Lower lobe of right lung (tissue), 2 donors: ENCODE measurements at regions not wholly inside any gene's neighbourhood (a gene's known extent, or its start where the extent isn't known, plus 50 kb on each side); places are given as distances from the start of the nearest gene placed in this dataset.

Experiments
- ATAC-seq, 2 donors: fragments of 200-7000 bp; cut with Tn5 transposase; one replicate each; pipeline ENCODE4 v1.9.1; 2020 to 2022; ENCODE audit warnings: mild to moderate bottlenecking in 2 of 2, moderate library complexity in 2 of 2
- DNase-seq: peaks from one replicate; pipeline ENCODE4 v3.0.0-alpha.2; 2020
- H3K27ac ChIP-seq: fragments of 200-600 bp; one replicate; pipeline ENCODE4 v1.8.0; 2022
- H3K27me3 ChIP-seq: fragments of 200-600 bp; one replicate; pipeline ENCODE4 v1.8.0; 2022; ENCODE audit warnings: low read depth
- H3K36me3 ChIP-seq: fragments of 200-600 bp; one replicate; pipeline ENCODE4 v1.8.0; 2022; ENCODE audit warnings: mild to moderate bottlenecking
- H3K4me1 ChIP-seq: fragments of 200-600 bp; one replicate; pipeline ENCODE4 v1.8.0; 2022
- H3K4me3 ChIP-seq: fragments of 200-600 bp; one replicate; pipeline ENCODE4 v1.8.0; 2022; ENCODE audit warnings: mild to moderate bottlenecking
- H3K9me3 ChIP-seq: fragments of 200-600 bp; one replicate; pipeline ENCODE4 v1.8.0; 2022
- CTCF ChIP-seq: fragments of 200-600 bp; IDR thresholded peaks from one replicate; pipeline ENCODE4 v1.8.0; 2022; ENCODE audit warnings: antibody characterized with exemption, mild to moderate bottlenecking
- intact Hi-C: fragments of 100-400 bp; cut with DNase I; formaldehyde crosslinking; loops from one replicate; pipeline ENCODE4 v1.11.0; 2022
- donor health status: DM: no; HTN: yes; CAD: no; lungs with severe emphysema.

DNA sequence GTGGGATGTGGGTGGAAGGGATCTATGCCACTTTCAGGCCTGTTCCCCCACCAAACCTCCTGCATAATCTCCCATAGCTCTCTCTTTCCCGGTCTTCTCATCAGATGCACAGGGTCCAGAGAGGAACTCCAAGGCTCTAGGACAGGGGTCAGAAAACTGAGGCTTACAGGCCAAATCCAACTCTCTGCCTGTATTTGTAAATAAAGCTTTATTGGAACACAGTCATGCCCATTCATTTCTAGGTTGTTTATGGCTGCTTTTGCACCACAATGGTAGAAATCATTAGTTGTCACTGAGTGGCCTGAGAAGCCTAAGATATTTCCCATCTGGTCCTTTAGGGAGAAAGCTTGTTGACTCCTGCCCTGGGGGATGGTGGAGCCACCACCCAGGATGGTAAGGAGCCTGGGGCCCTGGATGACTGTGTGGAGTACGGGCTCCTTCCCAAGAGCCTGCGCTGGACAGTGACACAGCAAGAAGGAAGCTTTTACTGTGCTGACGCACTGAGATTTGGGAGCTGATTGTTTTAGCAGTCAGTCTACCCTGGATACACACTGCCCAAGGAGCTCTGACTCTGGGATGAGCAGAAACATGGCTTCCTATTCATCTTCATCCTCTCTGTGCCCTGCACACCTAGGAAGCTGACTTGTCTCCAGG is 64.0 kb upstream of the RAPGEF1 start:
- Histone ChIP-seq H3K27me3 (peaks cover 12% of the 10 kb centered on the region), H3K4me3 (no peak overlapping the region), H3K9me3 (no peaks in the 10 kb centered on the region), H3K36me3 (no peaks in the 10 kb centered on the region), H3K4me1 (no peaks in the 10 kb centered on the region), H3K27ac (no peak overlapping the region)
- intact Hi-C loops = no loop called here
- no peak for DNase-seq
- TF ChIP-seq CTCF = no peak
- no peak for ATAC-seq

DNA sequence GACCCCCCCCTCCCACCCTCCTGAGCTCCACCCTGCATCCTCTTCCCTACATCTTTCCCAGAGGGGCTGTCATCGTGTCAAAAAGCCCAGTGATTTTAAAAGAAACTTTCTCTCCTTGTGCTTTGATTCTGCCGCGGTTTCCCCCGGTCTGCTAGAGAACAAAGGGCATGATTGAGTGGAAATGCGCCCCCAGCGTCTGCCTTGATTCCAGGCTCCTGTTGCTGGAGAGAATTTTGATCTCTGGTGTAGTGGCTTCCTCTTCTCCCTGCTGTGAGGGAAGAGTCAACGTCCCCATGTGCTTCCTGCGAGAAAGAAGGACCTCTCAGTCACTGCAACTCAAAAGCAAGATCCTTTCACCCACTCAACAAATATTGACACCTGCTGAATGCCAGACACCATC is 61.9 kb upstream of the RAPGEF1 start:
- H3K9me3 ChIP-seq = no peaks in the 10 kb centered on the region
- H3K4me3 ChIP-seq = no peak overlapping the region
- no peak overlapping the region for H3K27ac ChIP-seq
- H3K36me3 ChIP-seq = no peaks in the 10 kb centered on the region
- H3K4me1 ChIP-seq = no peaks in the 10 kb centered on the region
- no peak for ATAC-seq
- intact Hi-C loops = no loop called here
- no peak for TF ChIP-seq CTCF
- no peaks in the 10 kb centered on the region for H3K27me3 ChIP-seq
- DNase-seq = no peak

DNA sequence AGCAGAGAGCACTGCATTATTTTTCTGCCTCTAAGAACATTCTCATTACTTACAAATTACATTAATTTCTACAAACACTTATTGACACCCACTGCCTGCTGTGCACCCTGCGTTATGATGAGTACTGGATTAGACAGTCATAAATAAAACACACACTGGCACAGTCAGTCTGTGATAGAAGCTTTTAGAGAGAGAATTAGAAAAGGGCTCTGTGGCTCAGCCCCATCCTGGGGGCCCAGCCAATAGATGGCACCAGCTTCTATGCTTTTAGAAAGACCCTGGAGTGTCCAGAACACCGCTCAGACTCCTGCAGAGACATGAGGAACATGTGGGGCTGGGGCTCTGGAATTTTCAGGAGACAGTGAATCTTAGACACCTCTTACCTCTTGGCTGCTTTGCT is 61.0 kb upstream of the RAPGEF1 start:
- ATAC-seq (no peak), DNase-seq (no peak)
- Histone ChIP-seq H3K27me3 (no peaks in the 10 kb centered on the region), H3K4me3 (no peak overlapping the region), H3K9me3 (no peaks in the 10 kb centered on the region), H3K36me3 (no peaks in the 10 kb centered on the region), H3K27ac (no peak overlapping the region), H3K4me1 (no peaks in the 10 kb centered on the region)
- no peak for TF ChIP-seq CTCF
- intact Hi-C loops = no loop called here

- Histone ChIP-seq H3K36me3 (no peaks in the 10 kb centered on the region), H3K27me3 (no peaks in the 10 kb centered on the region)
- intact Hi-C loops = no loop called here
Observed at GRCh38 chr9:131800366-131800765, 60.5 kb upstream of the RAPGEF1 start.

GRCh38 chr9:131799177-131799823 is 59.4 kb upstream of the RAPGEF1 start:
- TF ChIP-seq CTCF = no peak
- peak; percentile 32 to 36 for ATAC-seq
- Histone ChIP-seq H3K4me3 (no peak overlapping the region), H3K27ac (no peak overlapping the region), H3K9me3 (no peaks in the 10 kb centered on the region), H3K27me3 (no peaks in the 10 kb centered on the region), H3K36me3 (no peaks in the 10 kb centered on the region), H3K4me1 (no peaks in the 10 kb centered on the region)
- intact Hi-C loops = no loop called here
- no peak for DNase-seq

More at GRCh38 chr9:131800366-131800765, 60.5 kb upstream of the RAPGEF1 start:
- Histone ChIP-seq H3K4me3 (no peak overlapping the region), H3K27ac (no peak overlapping the region), H3K9me3 (no peaks in the 10 kb centered on the region), H3K4me1 (no peaks in the 10 kb centered on the region)
- DNase-seq = no peak
- ATAC-seq = no peak
- TF ChIP-seq CTCF = no peak
